ENCODE measurements at regions not wholly inside any gene's neighbourhood (a gene's known extent, or its start where the extent isn't known, plus 50 kb on each side); places are given as distances from the start of the nearest gene placed in this dataset.

DNA sequence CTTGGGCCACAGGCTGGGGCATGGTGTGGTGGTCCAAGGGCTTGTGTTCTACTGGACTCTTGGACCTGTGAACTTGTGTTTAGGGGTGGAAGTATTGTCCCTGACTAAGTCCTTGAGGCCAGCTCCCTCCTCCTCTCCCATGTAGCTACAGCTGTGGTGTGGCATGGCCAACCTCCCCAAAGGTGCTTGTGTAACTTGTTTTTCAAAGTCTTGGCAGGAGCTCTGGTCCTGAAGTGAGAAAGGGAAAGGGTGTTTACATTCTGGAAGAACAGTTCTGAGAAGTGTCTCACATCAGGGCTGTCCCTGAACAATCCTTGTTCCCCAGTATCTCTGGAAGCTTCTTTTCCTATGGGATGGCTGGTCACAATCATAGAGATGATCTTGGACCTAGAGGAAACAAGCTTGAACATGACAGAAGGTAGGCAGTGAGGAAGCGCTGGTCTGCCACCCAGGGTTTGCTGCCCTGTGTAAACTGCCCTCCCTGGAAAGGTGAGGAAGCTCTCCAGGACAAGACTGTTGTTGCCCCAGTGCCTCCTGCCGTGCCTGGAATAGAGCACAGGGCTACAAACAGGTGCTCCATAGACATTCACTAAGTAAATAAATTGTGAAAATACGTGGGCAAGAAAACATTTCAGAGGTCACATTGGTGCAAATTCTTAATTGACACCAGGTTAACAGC, 64.6 kb upstream of the KLF9 start:
- DNase-seq: no peak

DNA sequence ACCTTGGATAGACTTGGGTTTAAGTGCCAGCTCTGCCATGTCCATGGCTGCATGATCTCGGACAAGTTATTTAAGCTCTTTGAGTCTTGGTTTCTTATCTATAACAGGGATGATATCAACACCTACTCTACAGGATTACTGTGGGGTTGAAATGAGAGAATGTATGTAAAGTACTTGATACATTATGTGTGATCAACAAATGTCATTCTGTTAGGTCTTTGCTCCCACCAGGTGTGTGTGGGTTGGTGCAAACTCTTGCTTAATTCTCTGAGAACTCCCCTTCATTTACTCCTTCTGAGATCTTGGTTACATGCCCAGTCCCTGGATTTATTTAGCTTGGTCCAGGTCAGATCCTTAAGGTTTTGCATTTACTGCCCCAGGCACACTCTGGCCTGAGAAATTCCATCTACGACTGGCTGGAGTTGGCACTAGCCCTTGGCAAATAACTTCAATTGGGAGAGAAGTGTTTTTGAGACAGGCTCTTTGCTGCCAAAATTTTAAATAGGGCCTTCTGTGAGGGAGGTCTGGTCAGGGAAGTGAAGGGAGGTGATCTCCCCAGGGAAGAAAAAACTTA, 63.5 kb upstream of the KLF9 start:
- no peak for DNase-seq

DNA sequence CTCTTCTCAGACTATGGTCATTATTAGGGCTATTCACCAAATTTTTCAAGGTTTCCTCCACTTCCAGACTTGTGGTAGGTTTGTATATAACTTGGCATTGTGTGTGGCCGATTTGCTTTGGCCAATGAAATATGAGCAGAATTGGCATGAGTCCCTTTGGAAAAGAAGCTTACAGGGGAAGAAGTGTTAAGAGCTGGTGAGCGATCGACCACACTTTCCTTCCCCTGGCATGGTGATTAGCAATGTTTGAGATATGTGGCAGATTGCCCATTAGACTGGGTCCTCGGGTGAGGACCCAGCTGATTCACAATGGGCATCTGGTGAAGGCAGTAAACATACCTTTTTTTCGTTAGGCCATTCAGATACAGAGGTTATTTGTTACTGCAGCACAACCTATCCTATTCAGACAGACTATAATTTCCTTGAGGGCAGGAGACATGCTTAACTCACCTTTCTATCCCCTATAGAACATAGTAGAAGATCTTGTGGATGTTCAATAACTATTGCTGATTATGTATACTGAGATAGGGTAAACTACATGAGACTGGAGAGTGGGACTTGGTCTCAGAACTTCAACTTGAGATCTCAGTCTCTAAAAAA, 62.8 kb upstream of the KLF9 start:
- no peak for DNase-seq

DNA sequence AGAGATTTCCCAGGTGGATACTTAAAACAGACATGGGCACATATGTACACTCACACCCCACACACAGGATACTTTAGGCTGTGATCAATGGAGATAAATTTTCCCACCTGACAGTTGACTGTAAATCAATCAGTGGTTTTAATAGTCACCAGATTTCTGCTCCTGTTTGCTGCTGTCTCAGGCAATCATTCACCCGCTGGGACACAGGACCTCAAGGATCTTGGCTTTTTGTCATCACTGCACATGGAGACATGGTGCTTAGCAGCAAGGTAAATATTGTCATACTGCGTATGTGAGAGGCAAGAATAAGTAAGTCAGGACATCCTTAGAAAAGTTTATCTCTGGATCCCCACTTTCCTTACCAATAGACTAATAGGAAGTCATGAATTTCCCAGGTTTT, 60.8 kb upstream of the KLF9 start:
- peak; percentile 81 for DNase-seq

DNA sequence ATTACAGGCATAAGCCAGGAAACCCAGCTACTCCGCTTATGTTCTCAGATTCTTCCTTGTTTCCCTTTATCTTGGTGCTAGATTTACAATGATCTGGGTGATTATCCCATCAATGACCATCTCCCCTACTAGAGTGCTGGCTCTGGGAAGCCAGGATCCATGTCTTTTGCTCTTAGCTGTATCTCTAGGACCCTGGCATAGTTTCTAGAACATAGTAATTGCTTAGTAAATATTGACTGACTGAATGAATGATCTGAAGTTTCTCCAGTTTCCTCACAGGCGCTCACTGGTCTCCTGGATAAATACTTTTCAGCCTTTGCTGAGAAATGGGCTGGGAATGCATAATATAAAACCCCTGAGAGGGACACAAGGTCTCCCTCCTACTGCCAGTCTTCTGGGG, 60.0 kb upstream of the KLF9 start:
- peak; percentile 48 for DNase-seq

DNA sequence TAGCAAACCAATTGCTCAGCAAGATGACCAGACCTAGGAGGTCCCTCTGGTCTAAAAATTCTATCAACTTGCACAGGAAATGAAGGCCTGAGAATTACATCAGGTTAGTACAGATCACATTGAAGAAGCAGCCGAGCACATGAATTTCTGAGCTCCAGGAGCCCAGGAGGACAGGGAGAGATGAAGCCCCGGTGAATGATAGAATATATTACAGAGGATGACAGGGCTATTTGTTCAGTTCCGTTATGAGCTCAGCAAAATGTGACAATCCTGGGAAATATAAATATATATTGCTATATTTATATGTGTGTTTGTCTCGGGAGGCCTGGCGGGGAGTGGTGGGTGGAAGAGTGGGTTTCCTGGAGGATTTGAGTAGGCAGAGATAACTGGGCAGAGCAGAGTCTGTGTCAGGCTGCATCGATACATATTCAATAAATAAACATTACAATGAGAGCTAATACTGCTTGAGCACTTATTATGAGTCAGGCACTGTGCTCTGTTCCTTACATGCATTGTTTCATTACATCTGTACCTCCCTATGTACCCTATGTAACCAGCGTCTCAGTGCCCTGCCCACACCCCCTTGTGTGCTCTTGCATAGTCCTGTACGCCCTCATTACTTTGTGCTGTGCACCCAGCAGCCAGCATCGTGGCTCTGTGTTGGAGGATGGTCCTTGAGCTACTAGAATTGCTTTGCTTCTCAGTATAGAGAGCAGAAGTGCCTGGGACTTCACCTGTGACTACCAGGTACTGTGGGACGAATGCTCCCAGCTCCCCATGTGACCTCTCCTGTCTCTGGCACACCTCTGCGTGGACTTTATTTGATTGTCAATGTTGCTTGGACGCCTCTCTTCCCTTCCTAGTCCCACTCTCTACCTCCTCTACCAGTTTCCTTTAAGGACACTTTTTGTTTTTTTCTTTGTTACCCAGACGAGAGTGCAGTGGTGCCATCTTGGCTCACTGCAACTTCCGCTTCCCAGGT, 58.1 kb upstream of the KLF9 start:
- DNase-seq: no peak

DNA sequence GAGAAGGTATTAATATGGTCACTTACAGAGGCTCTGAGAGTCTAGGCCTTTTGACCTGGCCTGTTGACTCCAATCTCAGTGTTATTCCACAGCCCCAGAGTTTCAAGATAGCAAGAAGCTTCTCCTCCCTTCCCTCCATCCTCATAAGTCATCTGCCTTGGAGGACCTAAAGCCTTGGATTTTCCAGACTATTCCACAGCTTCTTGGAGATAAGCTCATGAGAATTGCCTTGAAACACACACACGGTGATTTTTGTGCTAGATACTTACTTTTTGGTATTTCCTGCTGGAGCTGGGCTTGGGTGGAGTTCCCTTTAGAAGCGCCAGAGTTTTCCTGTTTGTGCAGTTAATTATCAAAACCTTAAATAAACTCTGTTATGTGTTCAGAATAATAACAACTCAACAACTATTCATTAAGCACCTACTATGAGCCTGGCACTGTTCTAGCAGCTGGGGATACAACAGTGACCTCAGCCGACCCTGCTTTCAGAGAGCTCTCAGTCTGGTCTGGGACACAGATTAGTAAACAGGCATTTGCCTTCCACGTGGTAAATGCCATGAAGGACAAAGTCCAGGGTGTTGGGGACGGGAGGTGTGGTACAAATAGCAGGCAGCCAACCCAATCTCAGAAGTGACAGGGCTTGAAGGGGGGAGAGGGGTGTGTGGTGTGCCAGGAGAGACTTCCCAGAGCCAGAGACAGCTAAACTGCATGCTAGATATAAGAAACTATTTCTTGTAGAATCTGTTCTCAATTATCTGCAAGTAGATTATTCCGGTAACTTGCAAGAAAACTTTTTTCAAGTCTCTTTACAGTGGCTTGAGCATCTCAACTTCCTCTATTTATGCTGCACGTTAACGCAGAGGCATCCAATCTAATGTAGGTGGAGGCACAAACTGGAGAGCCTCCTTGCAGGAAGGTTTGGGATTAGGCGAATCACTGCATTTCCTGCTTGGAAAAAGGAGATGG, 55.9 kb upstream of the KLF9 start:
- DNase-seq: peak; percentile 48

DNA sequence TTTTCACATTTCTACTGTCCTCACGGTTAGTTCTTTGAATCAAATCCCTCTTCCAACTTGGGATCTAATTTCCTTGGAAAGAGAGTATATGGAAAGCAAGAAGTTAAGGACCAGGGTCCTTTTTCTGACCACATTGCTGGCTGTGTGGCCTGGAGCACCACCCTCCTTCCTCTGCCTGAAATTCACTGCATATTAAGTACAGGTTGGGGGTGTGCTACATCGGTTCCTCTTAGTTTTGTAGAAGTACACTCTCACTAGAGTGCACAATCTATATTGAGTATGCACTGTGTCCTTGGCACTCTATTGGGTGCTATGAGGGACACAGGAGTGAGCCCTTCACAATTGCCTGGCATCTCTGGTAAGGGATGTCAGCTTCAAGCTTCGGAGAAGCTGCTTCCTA, 53.8 kb upstream of the KLF9 start:
- DNase-seq: no peak

DNA sequence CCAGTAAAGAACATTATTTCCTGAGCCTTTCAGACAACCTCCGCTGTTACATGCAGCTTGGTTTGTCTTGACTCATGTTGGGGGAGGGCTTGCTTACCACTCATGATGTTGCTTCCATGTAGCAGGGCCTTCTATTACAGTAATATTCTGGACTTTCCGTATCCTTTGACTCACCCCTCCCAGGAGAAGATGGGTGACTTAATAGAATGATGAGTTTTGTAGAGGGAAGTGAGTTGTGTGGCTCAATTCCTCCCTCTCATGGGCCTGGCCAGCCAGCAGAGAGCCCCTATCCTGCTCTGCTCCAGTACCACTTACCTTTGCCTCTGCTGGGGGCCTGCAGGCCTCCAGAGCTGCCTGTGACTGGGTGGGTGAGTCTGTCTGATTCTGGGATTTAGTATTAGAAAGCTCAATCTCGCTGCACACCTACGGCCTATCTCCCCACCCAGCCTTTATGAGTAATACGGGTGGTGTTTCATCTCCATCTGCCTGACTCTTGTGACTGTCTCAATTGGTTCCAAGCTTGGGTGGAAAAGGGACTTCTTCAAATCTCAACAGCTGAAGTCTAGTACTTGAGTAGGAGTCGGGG, 52.6 kb upstream of the KLF9 start:
- no peak for DNase-seq

DNA sequence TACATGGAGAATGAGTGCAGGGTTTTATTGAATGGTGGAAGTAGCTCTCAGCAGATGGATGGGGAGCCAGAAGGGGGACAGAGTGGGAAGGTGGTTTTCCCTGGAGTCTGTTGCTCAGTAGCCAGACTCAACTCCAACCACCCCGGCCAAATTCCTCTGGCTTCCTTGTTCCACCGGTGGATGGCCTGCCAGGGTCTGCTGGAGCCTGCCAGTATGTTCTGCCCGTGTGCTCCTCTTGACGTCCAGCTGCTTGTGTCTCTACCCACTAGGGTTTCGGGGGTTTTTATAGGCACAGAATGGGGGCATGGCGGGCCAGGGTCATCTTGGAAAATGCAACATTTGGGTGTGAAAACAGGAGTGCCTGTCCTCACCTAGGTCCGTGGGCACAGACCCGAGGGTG, 51.4 kb upstream of the KLF9 start:
- no peak for DNase-seq

DNA sequence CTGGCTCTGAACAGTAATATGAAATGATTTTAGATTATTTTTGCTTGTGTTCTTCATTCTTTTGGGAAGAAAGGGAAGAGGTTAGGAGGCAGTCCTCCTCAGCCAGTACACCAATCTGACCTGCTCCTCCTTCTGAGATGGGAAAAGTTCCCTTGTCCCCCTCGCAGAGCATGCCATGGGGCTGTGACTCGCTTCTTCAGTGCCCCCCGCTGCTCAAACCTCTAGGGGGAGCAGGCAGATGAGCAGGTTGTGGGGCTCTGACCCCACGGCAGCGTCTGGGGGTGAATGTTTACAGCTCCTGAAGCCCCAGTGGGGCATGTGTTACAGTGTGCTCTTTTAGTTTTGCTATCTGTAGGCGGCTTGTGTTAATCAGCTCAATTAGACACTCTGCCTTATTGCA, 50.9 kb upstream of the KLF9 start:
- no peak for DNase-seq
